Inflammatory macrophage (primary cell): ENCODE measurements at regions not wholly inside any gene's neighbourhood (a gene's known extent, or its start where the extent isn't known, plus 50 kb on each side); places are given as distances from the start of the nearest gene placed in this dataset.
A peak's percentile ranks its signal among the peaks of the same experiment; 100 is the strongest.

Experiments used
- DNase-seq, 2 donors: peaks; one replicate each; pipeline ENCODE4 v3.0.0-alpha.2; 2020 to 2022

GRCh38 chr11:59302991-59303390, 55.7 kb upstream of the OR5AN1 start:
- DNase-seq, result no peak

GRCh38 chr11:59295435-59295834, 63.3 kb upstream of the OR5AN1 start:
- DNase-seq, result no peak

- no peak for DNase-seq
These were observed 66.1 kb upstream of the OR5AN1 start for GRCh38 chr11:59292611-59293010.

GRCh38 chr11:59291228-59291627, 67.5 kb upstream of the OR5AN1 start:
- no peak for DNase-seq

- peak; percentile 71 for DNase-seq
These were observed 69.1 kb upstream of the OR5AN1 start for GRCh38 chr11:59289356-59290181.

DNA sequence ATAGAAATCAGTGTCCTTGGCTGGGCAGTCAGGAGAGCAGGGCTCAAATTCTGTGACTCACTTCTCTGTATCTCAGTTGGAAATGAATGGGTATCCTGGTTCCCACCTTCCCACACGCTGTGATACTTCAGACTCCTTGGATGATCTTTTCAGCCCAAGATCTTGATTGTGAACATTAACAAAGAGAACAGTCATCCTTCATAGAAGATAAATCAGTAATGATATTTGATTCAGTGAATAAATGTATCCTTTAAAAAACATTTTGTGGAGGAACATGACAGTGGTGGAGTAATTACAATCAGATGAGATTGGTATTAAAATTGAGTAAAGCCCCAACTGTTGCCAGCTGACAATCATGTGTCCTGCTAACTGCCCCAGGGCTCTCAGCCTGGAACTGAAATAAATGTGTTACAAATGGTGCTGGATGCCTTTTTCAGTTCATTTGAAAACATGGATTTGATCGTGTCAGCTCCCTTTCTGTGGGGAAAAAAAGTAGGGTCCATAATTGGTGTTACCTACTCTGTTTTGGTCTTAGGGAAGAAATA, 72.9 kb upstream of the OR5AN1 start:
- DNase-seq, result no peak

DNA sequence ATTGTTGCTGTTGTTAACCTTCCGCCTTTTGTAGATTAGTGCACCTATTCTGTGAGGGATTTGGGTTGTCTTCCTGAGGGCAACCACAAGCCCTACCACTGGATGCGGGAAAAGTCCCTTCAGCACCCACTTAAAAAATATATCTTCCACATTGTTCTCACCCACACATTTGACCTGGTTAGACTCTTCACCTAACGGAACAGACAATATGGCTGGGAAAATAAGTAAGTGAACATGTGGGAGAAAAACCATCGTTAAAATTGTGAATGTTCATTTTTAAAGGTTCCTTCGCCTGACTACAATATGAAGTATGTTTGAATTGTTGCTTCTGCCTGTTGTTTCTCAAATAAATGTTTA, 72.0 kb upstream of the MPEG1 start:
- no peak for DNase-seq

DNA sequence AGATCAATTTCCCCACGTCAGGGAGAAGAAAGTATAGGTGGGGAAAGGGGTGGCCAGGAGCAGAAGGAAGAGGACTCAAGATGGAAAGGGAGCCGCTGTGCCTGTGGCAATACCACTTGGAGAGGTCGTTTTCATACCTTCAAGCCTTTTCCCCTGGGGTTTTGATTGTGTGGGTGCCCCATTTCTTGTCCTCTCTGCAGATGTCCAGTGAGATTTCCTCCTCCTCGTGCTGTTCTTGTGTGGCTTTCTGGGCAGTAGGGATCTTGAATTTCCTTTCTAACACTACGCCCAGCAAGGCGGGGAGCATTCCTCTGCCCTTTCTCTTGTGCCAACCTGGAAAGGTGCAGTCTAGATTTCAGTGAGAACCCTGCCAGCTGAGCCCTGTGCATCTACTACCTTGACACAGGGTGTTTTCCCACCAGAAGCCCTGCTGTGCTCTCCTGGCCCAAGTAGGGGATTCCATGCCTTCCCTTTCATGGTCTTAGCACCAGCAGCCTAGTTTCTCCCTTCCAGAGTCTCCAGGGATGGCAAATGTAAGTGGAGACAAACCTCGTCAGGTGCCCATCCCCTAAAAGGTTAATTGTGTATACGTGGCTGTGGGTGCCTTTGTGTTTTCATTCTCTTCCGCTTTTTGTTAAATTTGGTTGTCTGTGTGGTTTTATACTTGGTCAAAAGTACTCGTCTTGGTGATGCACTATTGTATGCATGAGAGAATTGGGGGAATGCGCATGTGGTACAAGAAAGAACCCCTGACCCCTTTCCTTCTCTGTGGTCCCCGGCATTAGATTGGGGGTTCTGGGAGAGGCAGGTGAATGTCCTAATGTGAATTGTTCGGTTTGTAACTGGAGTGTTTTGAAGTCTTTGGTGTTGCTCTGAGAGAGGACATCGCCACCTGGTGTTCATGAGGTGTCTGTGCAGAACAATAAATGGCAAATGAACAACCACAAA, 71.4 kb upstream of the MPEG1 start:
- peak; percentile 69 to 74 for DNase-seq

GRCh38 chr11:59283311-59283710, 70.6 kb upstream of the MPEG1 start:
- no peak for DNase-seq

DNA sequence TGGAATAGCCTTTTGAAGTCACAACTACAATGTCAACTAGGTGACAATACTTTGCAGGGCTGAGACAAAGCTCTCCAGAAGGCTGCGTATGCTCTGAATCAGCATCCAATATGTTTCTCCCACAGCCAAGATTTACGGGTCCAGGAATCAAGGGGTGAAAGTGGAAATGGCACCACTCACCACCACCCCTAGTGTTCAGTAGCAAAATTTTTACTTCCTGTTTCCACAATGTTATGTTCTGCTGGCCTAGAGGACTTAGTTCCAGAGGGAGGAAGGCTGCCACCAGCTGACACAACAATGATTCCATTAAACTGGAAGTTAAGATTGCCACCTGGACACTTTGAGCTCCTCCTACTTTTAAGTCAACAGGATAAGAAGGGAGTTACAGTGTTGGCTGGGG, 68.5 kb upstream of the MPEG1 start:
- DNase-seq, result peak; percentile 33

DNA sequence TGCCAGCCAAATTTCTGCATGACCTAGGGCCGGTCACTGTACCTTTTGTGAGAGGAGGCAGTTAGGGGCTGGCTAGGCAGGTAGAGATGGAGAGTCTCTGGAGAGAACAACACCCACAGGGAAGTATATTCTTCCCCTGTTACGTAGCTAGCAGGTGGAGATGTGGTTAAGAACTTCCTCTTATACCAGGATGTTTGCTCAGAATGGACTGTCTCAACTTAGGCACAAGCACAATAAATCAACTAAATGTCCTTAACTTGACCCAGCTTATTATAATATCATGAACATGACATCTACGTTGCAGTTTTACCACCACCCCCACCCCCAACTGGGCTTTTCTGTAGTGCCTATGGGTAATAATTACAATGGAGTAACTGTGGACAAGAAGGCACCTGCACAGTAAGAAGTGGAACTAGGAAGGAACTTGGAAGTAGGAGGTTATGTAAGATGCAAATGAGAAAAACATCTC, 60.7 kb upstream of the MPEG1 start:
- peak; percentile 59 to 78 for DNase-seq

- no peak for DNase-seq
These were observed 60.1 kb upstream of the MPEG1 start for GRCh38 chr11:59272771-59273372.

GRCh38 chr11:59271811-59272327, 59.1 kb upstream of the MPEG1 start:
- no peak for DNase-seq

- peak in 1 of 2 donors; percentile 18 for DNase-seq
These were observed 58.6 kb upstream of the MPEG1 start for GRCh38 chr11:59271247-59271755.

- no peak for DNase-seq
These were observed 55.2 kb upstream of the MPEG1 start for GRCh38 chr11:59267736-59268475.

- no peak for DNase-seq
These were observed 54.5 kb upstream of the MPEG1 start for GRCh38 chr11:59267196-59267595.

- DNase-seq, result no peak
These were observed 53.8 kb upstream of the MPEG1 start for GRCh38 chr11:59266491-59266890.

DNA sequence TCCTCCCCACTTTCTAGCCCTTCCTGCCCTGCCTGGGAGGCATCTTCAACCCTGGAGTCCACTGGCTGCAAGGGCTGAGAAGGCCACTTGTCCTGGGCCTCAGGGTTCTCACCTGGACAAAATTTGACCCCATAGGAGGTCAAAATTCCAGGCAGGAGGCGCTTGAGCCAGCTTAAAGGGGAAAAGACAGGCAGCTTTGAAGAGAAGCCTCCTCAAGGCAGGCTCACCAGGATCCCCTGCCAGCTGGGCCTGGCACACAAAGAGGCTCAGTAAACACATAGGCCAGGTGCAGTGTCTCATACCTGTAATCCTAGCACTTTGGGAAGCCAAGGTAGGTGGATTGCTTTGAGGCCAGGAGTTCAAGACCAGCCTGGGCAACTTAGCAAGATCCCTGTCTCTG, 53.0 kb upstream of the MPEG1 start:
- DNase-seq, result no peak

DNA sequence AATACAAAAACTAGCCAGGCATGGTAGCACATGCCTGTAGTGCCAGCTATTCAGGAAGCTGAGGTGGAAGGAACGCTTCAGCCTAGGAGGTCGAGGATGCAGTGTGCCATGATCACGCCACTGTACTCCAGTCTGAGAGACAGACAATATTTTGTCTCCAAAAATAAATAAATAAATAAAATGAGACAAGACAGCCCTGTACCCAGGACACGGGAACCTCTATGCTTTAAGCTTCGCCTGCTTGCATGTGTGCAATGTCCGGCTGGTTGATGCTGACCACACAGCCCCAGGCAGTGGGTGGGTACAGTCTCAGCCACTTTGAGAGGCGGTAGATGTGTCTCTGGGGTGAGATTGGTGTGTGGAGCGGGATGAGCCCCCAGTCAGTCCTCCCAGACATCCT, 52.0 kb upstream of the MPEG1 start:
- DNase-seq, result no peak

GRCh38 chr11:59263225-59263894, 50.6 kb upstream of the MPEG1 start:
- DNase-seq, result peak in 1 of 2 donors; percentile 13
